ENCODE measurements at regions not wholly inside any gene's neighbourhood (a gene's known extent, or its start where the extent isn't known, plus 50 kb on each side); places are given as distances from the start of the nearest gene placed in this dataset.
A peak's percentile ranks its signal among the peaks of the same experiment; 100 is the strongest.

DNA sequence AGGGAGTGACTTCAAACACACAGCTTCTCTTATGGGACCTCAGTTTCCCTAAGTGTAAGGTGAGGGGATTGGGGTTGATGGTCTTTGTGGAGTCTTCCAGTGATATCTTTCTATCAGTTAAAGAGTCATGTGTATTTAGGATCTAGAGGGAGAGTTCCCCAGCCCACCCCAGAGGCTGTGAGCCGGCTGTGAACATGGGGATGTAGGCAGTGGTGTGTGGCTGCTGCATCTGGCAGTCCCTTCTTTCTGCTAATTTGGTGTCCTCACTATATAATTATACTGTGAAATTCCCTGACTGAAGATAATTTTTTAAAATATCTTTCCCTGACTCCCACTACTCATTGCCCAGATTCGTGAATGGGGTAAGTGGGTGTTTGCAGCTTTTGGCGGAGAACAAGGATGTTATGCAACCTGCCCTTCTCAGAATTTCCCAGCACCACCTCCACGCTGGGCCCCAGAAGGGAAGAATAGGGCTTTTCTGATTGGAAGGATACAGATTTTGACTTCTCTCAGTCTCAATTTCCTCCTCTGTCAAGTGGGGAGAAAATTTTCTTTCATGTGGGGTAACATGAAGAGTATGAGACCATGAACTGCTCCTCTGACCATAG is 79.0 kb upstream of the RASGRF1 start:
- no peaks in the 10 kb centered on the region for H3K36me3 ChIP-seq (ENCODE audit: control insufficient read depth, insufficient read depth, low read length)

DNA sequence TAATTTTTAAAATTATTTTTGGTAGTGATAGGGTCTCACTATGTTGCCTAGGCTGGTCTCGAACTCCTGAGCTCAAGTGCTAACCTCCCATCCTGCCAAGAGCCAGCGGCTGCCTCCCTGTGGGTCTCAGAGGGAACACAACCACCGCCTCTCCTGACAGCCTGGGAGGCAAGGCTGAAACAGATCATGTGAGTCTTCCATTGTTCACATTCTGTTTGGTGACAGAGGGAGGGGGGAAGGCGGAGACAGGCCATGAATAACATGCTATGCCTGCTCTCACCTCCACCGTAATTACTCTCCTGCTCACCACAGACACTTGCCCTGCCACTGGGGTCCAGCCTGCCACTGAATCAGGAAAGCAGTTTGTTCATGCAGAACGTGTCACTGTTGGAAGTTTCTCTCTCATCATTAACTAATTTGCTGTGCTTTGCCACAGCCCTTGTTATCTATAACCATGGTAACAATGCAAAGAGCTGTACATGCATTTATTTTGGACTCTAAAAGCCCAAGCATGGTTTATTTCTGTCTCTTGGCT is 78.4 kb upstream of the RASGRF1 start:
- H4K20me1 ChIP-seq (replicated peaks; ENCODE audit: control insufficient read depth, insufficient read depth, low read length), result no peaks in the 10 kb centered on the region
- H3K9me3 ChIP-seq (replicated peaks; ENCODE audit: control insufficient read depth, insufficient read depth, low read depth, low read length), result no peaks in the 10 kb centered on the region
- ChIA-PET POLR2A (interaction anchor here (0.5 to 0.7 kb wide), 2 partner anchors 42 to 1219 kb away, joined by 3 read pairs; no protein-coding TSS in a partner anchor), CTCF (ENCODE audit: low intra/inter-chr PET ratio) (no interaction called here)
- no peak overlapping the region for H3K9ac ChIP-seq (ENCODE audit: insufficient read depth in 1 of 2, low read depth in 2 of 2, low read length in 2 of 2)
- TF ChIP-seq HOXB6 (CRISPR knock-in tag; IDR thresholded peaks at IDR 0.05; ENCODE audit: borderline replicate concordance) (no peak), RFX1 (IDR thresholded peaks at IDR 0.05) (peak; percentile 43), GTF3C2 (IDR thresholded peaks at IDR 0.05; ENCODE audit: borderline replicate concordance, extremely low read depth, insufficient read length) (peak; percentile 16), CBX2 (IDR thresholded peaks at IDR 0.05; ENCODE audit: insufficient read depth, low read length, poor library complexity, severe bottlenecking) (no peak), RAD21 (CRISPR knock-in tag; conservative IDR thresholded peaks at IDR 0.05 in 1 of 2, IDR thresholded peaks at IDR 0.05 in 1 of 2) (peak in 1 of 2 experiments; percentile 30; a peak in 1 of 4 replicates), SOX6 (IDR thresholded peaks at IDR 0.05) (0 out of 2 replicates have a peak, but pooled peaks have one; percentile 21)
- TF ChIP-seq, protein P1, sequence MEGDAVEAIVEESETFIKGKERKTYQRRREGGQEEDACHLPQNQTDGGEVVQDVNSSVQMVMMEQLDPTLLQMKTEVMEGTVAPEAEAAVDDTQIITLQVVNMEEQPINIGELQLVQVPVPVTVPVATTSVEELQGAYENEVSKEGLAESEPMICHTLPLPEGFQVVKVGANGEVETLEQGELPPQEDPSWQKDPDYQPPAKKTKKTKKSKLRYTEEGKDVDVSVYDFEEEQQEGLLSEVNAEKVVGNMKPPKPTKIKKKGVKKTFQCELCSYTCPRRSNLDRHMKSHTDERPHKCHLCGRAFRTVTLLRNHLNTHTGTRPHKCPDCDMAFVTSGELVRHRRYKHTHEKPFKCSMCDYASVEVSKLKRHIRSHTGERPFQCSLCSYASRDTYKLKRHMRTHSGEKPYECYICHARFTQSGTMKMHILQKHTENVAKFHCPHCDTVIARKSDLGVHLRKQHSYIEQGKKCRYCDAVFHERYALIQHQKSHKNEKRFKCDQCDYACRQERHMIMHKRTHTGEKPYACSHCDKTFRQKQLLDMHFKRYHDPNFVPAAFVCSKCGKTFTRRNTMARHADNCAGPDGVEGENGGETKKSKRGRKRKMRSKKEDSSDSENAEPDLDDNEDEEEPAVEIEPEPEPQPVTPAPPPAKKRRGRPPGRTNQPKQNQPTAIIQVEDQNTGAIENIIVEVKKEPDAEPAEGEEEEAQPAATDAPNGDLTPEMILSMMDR (IDR thresholded peaks at IDR 0.05 in 2 of 3, conservative IDR thresholded peaks at IDR 0.05 in 1 of 3; ENCODE audit: insufficient read depth in 2 of 3, low read depth in 1 of 3, low read length in 3 of 3), result peak in 2 of 3 experiments; percentile 18 to 21; a peak in 1 of 6 replicates
- no peak overlapping the region for H2AFZ ChIP-seq (ENCODE audit: low read depth, low read length)
- WGBS (ENCODE audit: insufficient coverage, low coverage, missing lambda C conversion rate), result 0% methylated on average over 6 of the region's 6 CpGs
- H3K4me1 ChIP-seq (replicated peaks in 1 of 2; ENCODE audit: control insufficient read depth in 2 of 2, insufficient read depth in 2 of 2, low read length in 2 of 2), result peaks cover 3 to 5% of the 10 kb centered on the region in 2 experiments; a peak in 2 of 5 replicates
- ATAC-seq (peak; percentile 68), FAIRE-seq (peak; percentile 71), DNase-seq (ENCODE audit: extremely low read depth in 1 of 4, low spot score in 3 of 4) (peak in 2 of 4 experiments; percentile 25 to 35)
- H3K4me3 ChIP-seq, result no peak overlapping the region
- no TSS peak for BruUV-seq (replicated peaks)
- in situ Hi-C loops (cut with MboI), result no loop called here
- H3K36me3 ChIP-seq (ENCODE audit: control insufficient read depth, insufficient read depth, low read length), result no peaks in the 10 kb centered on the region
- H3K27ac ChIP-seq (ENCODE audit: extremely low read depth, low read depth, low read length), result no peak overlapping the region
- H3K9me1 ChIP-seq (ENCODE audit: control insufficient read depth, insufficient read depth, low read length), result no peaks in the 10 kb centered on the region
- no peak overlapping the region for H3K4me2 ChIP-seq (ENCODE audit: insufficient read depth, low read length)
- H3K27me3 ChIP-seq (ENCODE audit: control insufficient read depth in 2 of 2, insufficient read depth in 2 of 2, low read length in 2 of 2), result peaks cover 0 to 38% of the 10 kb centered on the region in 2 experiments; a peak in 4 of 5 replicates
- no peaks in the 10 kb centered on the region for H3K79me2 ChIP-seq (ENCODE audit: control insufficient read depth, insufficient read depth, low read length)
- intact Hi-C loops (cut with micrococcal nuclease), result no loop called here

More for the DNA sequence above, 79.0 kb upstream of the RASGRF1 start:
- no TSS peak for BruUV-seq (replicated peaks)
- Histone ChIP-seq H3K4me1 (replicated peaks in 1 of 2; ENCODE audit: control insufficient read depth in 2 of 2, insufficient read depth in 2 of 2, low read length in 2 of 2) (peaks cover 3 to 5% of the 10 kb centered on the region in 2 experiments; a peak in 2 of 5 replicates), H3K79me2 (ENCODE audit: control insufficient read depth, insufficient read depth, low read length) (no peaks in the 10 kb centered on the region), H3K4me2 (ENCODE audit: insufficient read depth, low read length) (no peak overlapping the region; the same call in 1 of the 2 replicates), H3K9me3 (replicated peaks; ENCODE audit: control insufficient read depth, insufficient read depth, low read depth, low read length) (no peaks in the 10 kb centered on the region), H4K20me1 (replicated peaks; ENCODE audit: control insufficient read depth, insufficient read depth, low read length) (no peaks in the 10 kb centered on the region), H3K27ac (ENCODE audit: extremely low read depth, low read depth, low read length) (no peak overlapping the region), H3K9me1 (ENCODE audit: control insufficient read depth, insufficient read depth, low read length) (no peaks in the 10 kb centered on the region), H3K4me3 (no peak overlapping the region), H3K9ac (ENCODE audit: insufficient read depth in 1 of 2, low read depth in 2 of 2, low read length in 2 of 2) (no peak overlapping the region), H2AFZ (ENCODE audit: low read depth, low read length) (no peak overlapping the region), H3K27me3 (ENCODE audit: control insufficient read depth in 2 of 2, insufficient read depth in 2 of 2, low read length in 2 of 2) (peaks cover 0 to 33% of the 10 kb centered on the region in 2 experiments; a peak in 4 of 5 replicates)
- FAIRE-seq (no peak), ATAC-seq (no peak), DNase-seq (ENCODE audit: extremely low read depth in 1 of 4, low spot score in 3 of 4) (no peak)
- no peak for TF ChIP-seq SMARCA5 (IDR thresholded peaks at IDR 0.05)
- TF ChIP-seq CEBPG (CRISPR knock-in tag; IDR thresholded peaks at IDR 0.05), result no peak
- TF ChIP-seq CEBPG (tag; conservative IDR thresholded peaks at IDR 0.05 in 1 of 2, IDR thresholded peaks at IDR 0.05 in 1 of 2), result peak in 1 of 2 experiments; percentile 35; a peak in 1 of 4 replicates
- ChIA-PET POLR2A (interaction anchor here (0.5 to 0.7 kb wide), 2 partner anchors 13 to 41 kb away, joined by 3 read pairs; no protein-coding TSS in a partner anchor), CTCF (ENCODE audit: low intra/inter-chr PET ratio) (no interaction called here)
- in situ Hi-C loops (cut with MboI) (no loop called here), intact Hi-C loops (cut with micrococcal nuclease) (no loop called here)
- WGBS (ENCODE audit: insufficient coverage, low coverage, missing lambda C conversion rate), result 4% methylated on average over 4 of the region's 4 CpGs
